GM12872 (cell line): ENCODE measurements at regions not wholly inside any gene's neighbourhood (a gene's known extent, or its start where the extent isn't known, plus 50 kb on each side); places are given as distances from the start of the nearest gene placed in this dataset.

ENCODE experiments used
- TF ChIP-seq, protein P1 (sequence below): IDR thresholded peaks from 3 replicates; pipeline ENCODE4 v1.5.1; 2011; ENCODE audit warnings: low read depth, mild to moderate bottlenecking, low read length, moderate library complexity; ENCODE audit not compliant: insufficient read depth

DNA sequence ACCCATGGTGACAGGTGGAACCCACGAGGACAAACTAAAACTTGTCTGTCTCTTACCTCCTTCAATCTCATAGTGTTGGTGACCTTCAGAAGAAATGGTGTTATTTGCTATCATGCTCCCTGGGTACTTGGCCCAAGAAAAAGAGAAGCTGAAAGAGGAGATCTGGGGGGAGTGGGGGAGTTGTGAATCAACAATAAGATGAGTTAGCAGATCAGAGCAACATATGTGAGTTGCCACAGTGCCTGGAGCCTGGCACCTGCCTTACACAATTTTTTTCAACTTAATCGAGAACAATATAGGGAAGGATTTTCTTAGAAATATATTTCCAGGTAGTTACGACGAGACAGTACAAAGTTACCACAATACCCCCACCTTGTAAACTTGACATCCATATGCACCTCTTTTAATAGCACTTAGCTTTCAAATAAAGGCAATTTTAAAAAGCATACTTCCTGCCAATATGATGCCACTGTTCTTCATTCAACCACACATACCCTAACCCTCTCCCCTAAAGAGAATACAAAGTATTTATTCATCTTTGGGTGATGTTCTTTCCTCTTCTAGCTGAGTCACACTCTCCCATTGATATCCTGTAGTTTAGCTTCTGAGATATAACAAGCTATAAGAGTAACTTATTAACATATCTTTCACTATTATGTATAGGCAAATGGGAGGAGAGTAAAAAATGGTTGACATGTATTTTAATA, 424.1 kb upstream of the OR4E1 start:
- TF ChIP-seq, protein P1, sequence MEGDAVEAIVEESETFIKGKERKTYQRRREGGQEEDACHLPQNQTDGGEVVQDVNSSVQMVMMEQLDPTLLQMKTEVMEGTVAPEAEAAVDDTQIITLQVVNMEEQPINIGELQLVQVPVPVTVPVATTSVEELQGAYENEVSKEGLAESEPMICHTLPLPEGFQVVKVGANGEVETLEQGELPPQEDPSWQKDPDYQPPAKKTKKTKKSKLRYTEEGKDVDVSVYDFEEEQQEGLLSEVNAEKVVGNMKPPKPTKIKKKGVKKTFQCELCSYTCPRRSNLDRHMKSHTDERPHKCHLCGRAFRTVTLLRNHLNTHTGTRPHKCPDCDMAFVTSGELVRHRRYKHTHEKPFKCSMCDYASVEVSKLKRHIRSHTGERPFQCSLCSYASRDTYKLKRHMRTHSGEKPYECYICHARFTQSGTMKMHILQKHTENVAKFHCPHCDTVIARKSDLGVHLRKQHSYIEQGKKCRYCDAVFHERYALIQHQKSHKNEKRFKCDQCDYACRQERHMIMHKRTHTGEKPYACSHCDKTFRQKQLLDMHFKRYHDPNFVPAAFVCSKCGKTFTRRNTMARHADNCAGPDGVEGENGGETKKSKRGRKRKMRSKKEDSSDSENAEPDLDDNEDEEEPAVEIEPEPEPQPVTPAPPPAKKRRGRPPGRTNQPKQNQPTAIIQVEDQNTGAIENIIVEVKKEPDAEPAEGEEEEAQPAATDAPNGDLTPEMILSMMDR, result no peak

- TF ChIP-seq, protein P1, result no peak
Measured at GRCh38 chr14:22097072-22097471, 423.5 kb upstream of the OR4E1 start.

DNA sequence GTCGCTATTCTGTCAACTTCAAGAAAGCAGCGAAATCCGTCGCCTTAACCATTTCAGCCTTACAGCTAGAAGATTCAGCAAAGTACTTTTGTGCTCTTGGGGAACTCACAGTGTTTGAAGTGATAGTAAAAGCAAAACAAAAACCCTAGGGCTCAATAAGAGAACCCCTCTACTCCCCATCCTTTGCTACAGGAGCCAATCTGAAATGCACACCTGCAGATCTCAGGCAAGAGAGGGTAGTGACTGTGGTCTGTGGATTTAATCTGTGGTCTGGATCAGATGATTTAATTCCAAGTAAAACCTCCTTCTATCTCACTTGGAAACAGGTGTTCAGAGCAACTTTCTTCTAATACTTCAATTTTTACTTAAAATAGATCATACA, 422.9 kb upstream of the OR4E1 start:
- TF ChIP-seq, protein P1, result no peak

- TF ChIP-seq, protein P1, result no peak
Measured at GRCh38 chr14:22095860-22096513, 422.4 kb upstream of the OR4E1 start.

- TF ChIP-seq, protein P1, result no peak
Measured at GRCh38 chr14:22089940-22090339, 416.3 kb upstream of the OR4E1 start.

DNA sequence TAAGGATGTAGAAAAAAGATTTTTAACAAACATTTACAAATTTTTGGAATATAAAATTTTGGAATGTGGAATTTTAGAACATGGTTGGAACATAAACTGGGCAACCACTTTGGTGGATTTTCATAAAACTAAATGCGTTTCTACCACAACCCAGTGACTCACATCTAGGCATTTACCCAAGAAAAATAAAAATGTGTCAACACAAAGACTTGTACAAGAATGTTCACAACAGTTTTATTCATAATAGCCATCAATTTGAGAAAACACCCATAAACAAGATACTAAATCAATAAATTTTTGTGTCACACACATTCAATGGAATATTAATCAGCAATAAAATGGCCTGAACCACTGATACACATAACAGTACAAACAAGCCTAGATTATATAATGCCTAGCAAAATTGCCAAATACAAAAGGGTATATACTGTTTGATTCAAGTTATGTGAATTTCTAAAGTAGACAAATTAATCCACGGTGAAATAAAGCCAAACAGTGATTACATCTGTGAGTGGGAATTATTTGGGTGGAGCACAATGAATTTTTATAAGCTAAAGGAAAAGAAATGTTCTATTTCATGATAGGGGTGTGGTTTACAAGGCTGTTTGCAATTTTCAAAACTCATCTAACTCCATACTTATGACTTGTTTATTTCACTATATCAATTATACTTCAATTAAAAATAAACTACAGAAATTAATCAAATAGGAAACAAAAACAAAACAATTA, 415.2 kb upstream of the OR4E1 start:
- TF ChIP-seq, protein P1, result no peak

DNA sequence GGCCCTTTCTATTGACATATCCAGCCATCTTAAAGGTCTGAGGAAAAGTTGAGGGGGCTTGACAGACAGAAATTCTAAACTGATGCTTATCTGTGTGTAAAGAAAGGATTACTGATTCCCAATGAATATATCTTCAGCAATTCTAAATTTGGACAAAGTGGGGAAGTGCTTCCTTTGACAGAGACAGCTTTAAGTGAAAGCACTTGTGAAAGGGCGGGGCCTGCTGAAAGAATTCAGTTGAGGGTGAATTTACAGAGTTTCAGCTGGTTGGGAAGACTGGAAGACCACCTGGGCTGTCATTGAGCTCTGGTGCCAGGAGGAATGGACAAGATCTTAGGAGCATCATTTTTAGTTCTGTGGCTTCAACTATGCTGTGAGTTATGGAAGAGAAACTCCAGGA, 412.5 kb upstream of the OR4E1 start:
- TF ChIP-seq, protein P1, result no peak
